H9 (cell line): ENCODE measurements at regions not wholly inside any gene's neighbourhood (a gene's known extent, or its start where the extent isn't known, plus 50 kb on each side); places are given as distances from the start of the nearest gene placed in this dataset.

Experiments used
- DNase-seq: peaks from one replicate; pipeline ENCODE4 v3.0.0-alpha.2; 2017
- H2AFZ ChIP-seq: one replicate; pipeline ENCODE4 v1.6.1; 2013; ENCODE audit warnings: mild to moderate bottlenecking, low read length, control low read depth, moderate library complexity
- H2AK5ac ChIP-seq: 2 replicates; pipeline ENCODE4 v1.6.1; 2013; ENCODE audit warnings: low read length, control low read depth, mixed read lengths; ENCODE audit not compliant: insufficient read length
- H2BK120ac ChIP-seq: one replicate; pipeline ENCODE4 v1.6.1; 2013; ENCODE audit warnings: low read depth, mild to moderate bottlenecking, low read length, control low read depth, inconsistent platforms; ENCODE audit not compliant: poor library complexity, severe bottlenecking
- H2BK12ac ChIP-seq: 2 replicates; pipeline ENCODE4 v1.6.1; 2013; ENCODE audit warnings: low read length, control low read depth, mixed read lengths, low read depth; ENCODE audit not compliant: insufficient read length
- H2BK15ac ChIP-seq: 2 replicates; pipeline ENCODE4 v1.6.1; 2013; ENCODE audit warnings: low read depth, low read length, control low read depth
- H2BK20ac ChIP-seq: one replicate; pipeline ENCODE4 v1.6.1; 2013; ENCODE audit warnings: low read depth, mild to moderate bottlenecking, low read length, control low read depth, inconsistent platforms; ENCODE audit not compliant: poor library complexity, severe bottlenecking
- H2BK5ac ChIP-seq: 2 replicates; pipeline ENCODE4 v1.6.1; 2013; ENCODE audit warnings: low read length, control low read depth, mixed read lengths; ENCODE audit not compliant: insufficient read length
- H3K14ac ChIP-seq: 2 replicates; pipeline ENCODE4 v1.6.1; 2013; ENCODE audit warnings: low read length, control low read depth; ENCODE audit not compliant: insufficient read depth
- H3K18ac ChIP-seq: 2 replicates; pipeline ENCODE4 v1.6.1; 2013; ENCODE audit warnings: low read depth, mild to moderate bottlenecking, mixed read lengths, low read length, control low read depth; ENCODE audit not compliant: insufficient read length
- H3K23ac ChIP-seq: 2 replicates; pipeline ENCODE4 v1.6.1; 2013; ENCODE audit warnings: low read length, control low read depth, mixed read lengths, low read depth; ENCODE audit not compliant: insufficient read length
- H3K23me2 ChIP-seq: 2 replicates; pipeline ENCODE4 v1.6.1; 2013; ENCODE audit warnings: low read depth, mild to moderate bottlenecking, mixed read lengths, low read length, control low read depth; ENCODE audit not compliant: insufficient read length, poor library complexity, severe bottlenecking
- H3K27ac ChIP-seq: 2 replicates; pipeline ENCODE4 v1.5.1; 2013; ENCODE audit warnings: low read length, control low read depth, mixed read lengths, low read depth; ENCODE audit not compliant: insufficient read length
- H3K27me3 ChIP-seq: 2 replicates; pipeline ENCODE4 v1.6.1; 2013; ENCODE audit warnings: low read length, control low read depth, inconsistent platforms; ENCODE audit not compliant: insufficient read depth
- H3K4ac ChIP-seq: 2 replicates; pipeline ENCODE4 v1.6.1; 2013; ENCODE audit warnings: low read depth, mild to moderate bottlenecking, control low read depth, inconsistent platforms, low read length, moderate library complexity
- H3K4me1 ChIP-seq: 2 replicates; pipeline ENCODE4 v1.6.1; 2013; ENCODE audit warnings: low read length, control low read depth, inconsistent platforms; ENCODE audit not compliant: insufficient read depth
- H3K4me2 ChIP-seq: 2 replicates; pipeline ENCODE4 v1.6.1; 2013; ENCODE audit warnings: low read length, control low read depth, mixed read lengths; ENCODE audit not compliant: insufficient read length, insufficient read depth
- H3K56ac ChIP-seq: 2 replicates; pipeline ENCODE4 v1.6.1; 2013; ENCODE audit warnings: low read depth, mild to moderate bottlenecking, mixed read lengths, low read length, control low read depth; ENCODE audit not compliant: insufficient read length
- H3K79me1 ChIP-seq: 2 replicates; pipeline ENCODE4 v1.6.1; 2013; ENCODE audit warnings: low read depth, mild to moderate bottlenecking, moderate library complexity, low read length, control low read depth, inconsistent platforms; ENCODE audit not compliant: insufficient read depth, poor library complexity, severe bottlenecking
- H3K79me2 ChIP-seq: 2 replicates; pipeline ENCODE4 v1.6.1; 2013; ENCODE audit warnings: low read length, control low read depth, inconsistent platforms; ENCODE audit not compliant: insufficient read depth
- H3K9ac ChIP-seq: 2 replicates; pipeline ENCODE4 v1.6.1; 2013; ENCODE audit warnings: low read length, control low read depth, mixed read lengths; ENCODE audit not compliant: insufficient read length; ENCODE audit errors: extremely low read depth
- H3K9me3 ChIP-seq: one replicate; pipeline ENCODE4 v1.6.1; 2013; ENCODE audit warnings: low read depth, low read length, inconsistent platforms; ENCODE audit not compliant: control insufficient read depth
- H3T11ph ChIP-seq: one replicate; pipeline ENCODE4 v1.6.1; 2013; ENCODE audit warnings: mild to moderate bottlenecking, low read length, control low read depth, inconsistent platforms
- H4K20me1 ChIP-seq: one replicate; pipeline ENCODE4 v1.6.1; 2013; ENCODE audit not compliant: control insufficient read depth, insufficient read length, insufficient read depth
- H4K5ac ChIP-seq: 2 replicates; pipeline ENCODE4 v1.6.1; 2013; ENCODE audit warnings: low read depth, mild to moderate bottlenecking, mixed read lengths, low read length, control low read depth; ENCODE audit not compliant: insufficient read length
- H4K8ac ChIP-seq: replicated peaks from 2 replicates; pipeline ENCODE4 v1.6.1; 2013; ENCODE audit warnings: low read length, control low read depth, mixed read lengths, low read depth; ENCODE audit not compliant: insufficient read length
- H4K91ac ChIP-seq: 2 replicates; pipeline ENCODE4 v1.6.1; 2013; ENCODE audit warnings: low read depth, mild to moderate bottlenecking, moderate library complexity, mixed read lengths, low read length, control low read depth; ENCODE audit not compliant: insufficient read length
- H3K27ac Mint-ChIP-seq, 3 experiments: 2 replicates in 2 of 3; 3 replicates in 1 of 3; pipeline ENCODE4 v1.8.0; 2020 to 2021; ENCODE audit warnings: mixed read lengths in 3 of 3, mild to moderate bottlenecking in 1 of 3, moderate library complexity in 1 of 3
- H3K27me3 Mint-ChIP-seq: 2 replicates; pipeline ENCODE4 v1.8.0; 2021; ENCODE audit warnings: low read depth, mild to moderate bottlenecking, moderate library complexity, mixed read lengths
- H3K36me3 Mint-ChIP-seq, 3 experiments: 2 replicates in 2 of 3; 3 replicates in 1 of 3; pipeline ENCODE4 v1.8.0; 2020 to 2021; ENCODE audit warnings: low read depth in 3 of 3, mixed read lengths in 3 of 3; ENCODE audit not compliant: insufficient read depth in 1 of 3
- H3K4me1 Mint-ChIP-seq, 2 experiments: 2 replicates each; pipeline ENCODE4 v1.8.0; 2020; ENCODE audit warnings: mixed read lengths in 2 of 2
- H3K4me3 Mint-ChIP-seq, 2 experiments: 2 replicates in 1 of 2; 3 replicates in 1 of 2; pipeline ENCODE4 v1.8.0; 2020 to 2021; ENCODE audit warnings: mild to moderate bottlenecking in 2 of 2, mixed read lengths in 2 of 2, moderate library complexity in 1 of 2
- H3K9me3 Mint-ChIP-seq, 2 experiments: 2 replicates in 1 of 2; 3 replicates in 1 of 2; pipeline ENCODE4 v1.8.0; 2020; ENCODE audit warnings: mild to moderate bottlenecking in 2 of 2, mixed read lengths in 2 of 2, moderate library complexity in 1 of 2
- WGBS: extraction: QIAGEN DNeasy Blood & Tissue Kit; methylation state at CpG from one replicate; pipeline ENCODE4 v1.1.7; 2013; ENCODE audit warnings: missing lambda C conversion rate, low lambda C conversion rate, mixed read lengths; ENCODE audit not compliant: insufficient read length; ENCODE audit errors: extremely low coverage; 5-methylcytosine and 5-hydroxymethylcytosine counted together
- TF ChIP-seq, protein P1 (sequence below): fragments of 200-600 bp; sonication (generic); conservative IDR thresholded peaks from 3 replicates; pipeline ENCODE4 v1.8.0; 2021; ENCODE audit warnings: antibody characterized with exemption, mild to moderate bottlenecking

DNA sequence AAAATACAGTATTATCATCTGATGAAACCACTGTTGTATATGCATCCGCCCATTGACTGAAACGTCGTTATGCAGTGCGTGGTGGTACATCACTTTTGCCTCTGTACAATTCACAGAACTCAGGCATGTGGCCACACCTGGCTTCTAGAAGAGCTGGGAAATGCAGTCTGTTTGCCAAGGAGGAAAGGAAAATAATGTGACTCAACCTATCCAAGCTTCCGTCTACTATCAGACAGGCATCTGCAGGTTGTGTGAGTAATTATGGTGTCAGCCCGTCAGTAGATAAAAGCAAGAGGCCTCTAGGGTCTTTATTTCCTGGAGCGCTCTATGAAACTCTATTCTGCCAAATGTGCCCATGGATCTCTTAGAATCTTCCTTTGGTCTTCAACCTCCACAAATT, 111.6 kb downstream of the BBS10 start:
- Histone ChIP-seq H3K4ac (no peak overlapping the region), H3K23ac (no peak overlapping the region), H3T11ph (no peak overlapping the region), H3K9ac (no peak overlapping the region), H3K27ac (no peak overlapping the region), H2BK5ac (no peak overlapping the region), H3K14ac (no peak overlapping the region), H2BK15ac (no peak overlapping the region), H3K4me1 (no peaks in the 10 kb centered on the region), H2AFZ (no peak overlapping the region), H4K20me1 (no peaks in the 10 kb centered on the region), H2BK120ac (no peak overlapping the region), H3K56ac (no peak overlapping the region), H3K27me3 (no peaks in the 10 kb centered on the region), H3K9me3 (no peaks in the 10 kb centered on the region), H2AK5ac (no peak overlapping the region), H4K91ac (no peak overlapping the region), H3K4me2 (no peak overlapping the region), H3K23me2 (no peaks in the 10 kb centered on the region), H3K79me1 (no peaks in the 10 kb centered on the region), H3K18ac (no peak overlapping the region), H2BK12ac (no peak overlapping the region), H4K8ac (no peak overlapping the region), H3K79me2 (no peaks in the 10 kb centered on the region), H4K5ac (no peak overlapping the region), H2BK20ac (no peak overlapping the region)
- no peaks in the 10 kb centered on the region for H3K27me3 Mint-ChIP-seq
- H3K27ac Mint-ChIP-seq = no peak overlapping the region
- TF ChIP-seq, protein P1, sequence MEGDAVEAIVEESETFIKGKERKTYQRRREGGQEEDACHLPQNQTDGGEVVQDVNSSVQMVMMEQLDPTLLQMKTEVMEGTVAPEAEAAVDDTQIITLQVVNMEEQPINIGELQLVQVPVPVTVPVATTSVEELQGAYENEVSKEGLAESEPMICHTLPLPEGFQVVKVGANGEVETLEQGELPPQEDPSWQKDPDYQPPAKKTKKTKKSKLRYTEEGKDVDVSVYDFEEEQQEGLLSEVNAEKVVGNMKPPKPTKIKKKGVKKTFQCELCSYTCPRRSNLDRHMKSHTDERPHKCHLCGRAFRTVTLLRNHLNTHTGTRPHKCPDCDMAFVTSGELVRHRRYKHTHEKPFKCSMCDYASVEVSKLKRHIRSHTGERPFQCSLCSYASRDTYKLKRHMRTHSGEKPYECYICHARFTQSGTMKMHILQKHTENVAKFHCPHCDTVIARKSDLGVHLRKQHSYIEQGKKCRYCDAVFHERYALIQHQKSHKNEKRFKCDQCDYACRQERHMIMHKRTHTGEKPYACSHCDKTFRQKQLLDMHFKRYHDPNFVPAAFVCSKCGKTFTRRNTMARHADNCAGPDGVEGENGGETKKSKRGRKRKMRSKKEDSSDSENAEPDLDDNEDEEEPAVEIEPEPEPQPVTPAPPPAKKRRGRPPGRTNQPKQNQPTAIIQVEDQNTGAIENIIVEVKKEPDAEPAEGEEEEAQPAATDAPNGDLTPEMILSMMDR = no peak
- DNase-seq = no peak
- peaks cover 0 to 3% of the 10 kb centered on the region in 2 experiments; a peak in 1 of 5 replicates for H3K9me3 Mint-ChIP-seq
- H3K4me1 Mint-ChIP-seq = no peaks in the 10 kb centered on the region
- WGBS = no CpG with 5 or more reads among the region's 7 CpGs
- peaks cover 0 to 3% (median 0%) of the 10 kb centered on the region in 3 experiments; a peak in 1 of 7 replicates for H3K36me3 Mint-ChIP-seq
- H3K4me3 Mint-ChIP-seq = no peak overlapping the region
